WI38 (cell line): ENCODE measurements at regions not wholly inside any gene's neighbourhood (a gene's known extent, or its start where the extent isn't known, plus 50 kb on each side); places are given as distances from the start of the nearest gene placed in this dataset.

ENCODE experiments used
- H3K4me3 ChIP-seq: 2 replicates; pipeline ENCODE4 v1.5.1; 2011; ENCODE audit warnings: low read depth, mild to moderate bottlenecking, control low read depth, low read length
- TF ChIP-seq, protein P1 (sequence below): IDR thresholded peaks from 2 replicates; pipeline ENCODE4 v1.5.1; 2012; ENCODE audit warnings: low read depth, mild to moderate bottlenecking, control low read depth, low read length

- no peak overlapping the region for H3K4me3 ChIP-seq
- TF ChIP-seq, protein P1, sequence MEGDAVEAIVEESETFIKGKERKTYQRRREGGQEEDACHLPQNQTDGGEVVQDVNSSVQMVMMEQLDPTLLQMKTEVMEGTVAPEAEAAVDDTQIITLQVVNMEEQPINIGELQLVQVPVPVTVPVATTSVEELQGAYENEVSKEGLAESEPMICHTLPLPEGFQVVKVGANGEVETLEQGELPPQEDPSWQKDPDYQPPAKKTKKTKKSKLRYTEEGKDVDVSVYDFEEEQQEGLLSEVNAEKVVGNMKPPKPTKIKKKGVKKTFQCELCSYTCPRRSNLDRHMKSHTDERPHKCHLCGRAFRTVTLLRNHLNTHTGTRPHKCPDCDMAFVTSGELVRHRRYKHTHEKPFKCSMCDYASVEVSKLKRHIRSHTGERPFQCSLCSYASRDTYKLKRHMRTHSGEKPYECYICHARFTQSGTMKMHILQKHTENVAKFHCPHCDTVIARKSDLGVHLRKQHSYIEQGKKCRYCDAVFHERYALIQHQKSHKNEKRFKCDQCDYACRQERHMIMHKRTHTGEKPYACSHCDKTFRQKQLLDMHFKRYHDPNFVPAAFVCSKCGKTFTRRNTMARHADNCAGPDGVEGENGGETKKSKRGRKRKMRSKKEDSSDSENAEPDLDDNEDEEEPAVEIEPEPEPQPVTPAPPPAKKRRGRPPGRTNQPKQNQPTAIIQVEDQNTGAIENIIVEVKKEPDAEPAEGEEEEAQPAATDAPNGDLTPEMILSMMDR = no peak
Measured at GRCh38 chr13:40422588-40423235, 243.7 kb downstream of the FOXO1 start.

DNA sequence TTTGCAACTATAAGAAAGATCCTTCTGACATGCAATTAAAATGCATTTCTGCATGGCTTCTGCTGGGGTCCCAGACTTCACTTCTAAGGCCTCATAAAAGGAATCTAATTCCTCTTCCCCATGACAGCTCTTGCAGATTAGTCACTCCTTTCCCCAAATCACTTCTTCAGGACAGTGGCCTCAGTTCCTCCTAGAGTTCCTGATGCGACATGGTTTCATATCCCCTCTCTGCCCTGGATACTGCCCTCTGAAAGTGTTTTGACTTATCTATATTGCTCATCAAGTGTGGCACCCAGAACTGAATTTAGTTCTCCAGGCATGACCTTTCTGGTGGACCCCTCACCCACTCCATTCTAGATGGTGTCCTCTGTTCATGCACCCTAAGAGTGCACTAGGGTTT is 238.1 kb downstream of the FOXO1 start:
- TF ChIP-seq, protein P1 = no peak
- H3K4me3 ChIP-seq = no peak overlapping the region

DNA sequence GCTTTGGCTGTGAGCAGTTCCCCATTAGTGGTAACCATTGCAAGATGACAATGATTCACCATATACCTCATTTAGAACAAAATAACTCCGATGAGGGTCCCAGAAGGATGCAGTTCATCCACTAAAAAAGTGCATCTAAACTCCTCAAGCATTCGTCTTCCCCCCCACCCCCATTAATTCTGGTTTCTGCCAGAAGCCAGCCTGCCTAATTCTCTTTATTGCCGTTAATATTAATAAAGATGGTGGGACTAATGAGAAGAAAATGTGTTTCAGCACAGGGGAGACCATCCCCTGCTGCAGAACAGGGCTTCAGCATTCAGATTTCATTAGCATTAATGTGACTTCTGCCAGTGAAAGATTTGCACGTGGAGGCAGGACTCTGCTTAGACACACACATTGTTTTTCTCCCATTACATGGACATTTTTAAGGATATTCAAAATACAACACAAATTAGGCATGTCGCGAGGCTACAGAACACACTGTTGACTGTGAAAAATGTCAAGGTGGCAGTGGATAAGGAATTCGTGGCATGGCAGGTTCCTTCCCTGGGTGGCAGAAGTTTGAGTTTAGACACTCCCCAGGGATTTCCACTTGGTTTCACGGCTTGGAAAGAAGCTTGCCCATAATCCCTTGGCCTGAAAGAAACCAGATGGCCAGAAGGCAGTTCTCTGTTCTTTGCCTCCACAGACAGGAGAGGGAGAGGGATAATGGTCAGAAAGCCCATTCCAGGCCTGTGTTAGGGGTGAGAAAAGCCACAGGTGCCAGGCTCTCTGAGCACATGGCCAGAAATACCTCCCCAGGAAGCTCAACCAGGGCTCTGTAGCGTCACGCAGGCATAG is 236.5 kb downstream of the FOXO1 start:
- no peak overlapping the region for H3K4me3 ChIP-seq
- TF ChIP-seq, protein P1 = no peak

GRCh38 chr13:40432018-40432978 is 234.1 kb downstream of the FOXO1 start:
- no peak overlapping the region for H3K4me3 ChIP-seq

DNA sequence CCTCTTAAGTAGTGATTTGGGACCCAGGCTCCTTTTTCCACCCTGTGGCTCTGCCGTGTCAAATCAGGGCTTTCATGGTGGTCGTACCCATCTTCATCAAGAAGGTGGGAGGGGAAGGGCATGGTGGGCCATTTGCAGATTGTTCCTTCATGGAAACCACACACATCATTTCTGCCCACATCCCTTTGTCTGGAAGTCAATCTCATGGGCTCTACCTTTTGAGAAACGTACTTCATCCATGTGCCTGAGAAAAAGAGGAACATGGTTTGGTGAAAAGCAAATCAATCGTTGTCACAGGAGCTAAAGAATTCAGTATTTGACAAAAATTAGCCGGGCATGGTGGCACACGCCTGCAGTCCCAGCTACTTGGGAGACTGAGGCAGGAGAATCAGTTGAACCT is 233.4 kb downstream of the FOXO1 start:
- TF ChIP-seq, protein P1 = no peak
- H3K4me3 ChIP-seq = no peak overlapping the region

More at GRCh38 chr13:40432018-40432978, 234.1 kb downstream of the FOXO1 start:
- TF ChIP-seq, protein P1 = no peak

- H3K4me3 ChIP-seq = no peak overlapping the region
- TF ChIP-seq, protein P1 = no peak
Measured at GRCh38 chr13:40433577-40433976, 232.9 kb downstream of the FOXO1 start.
